ENCODE measurements at regions not wholly inside any gene's neighbourhood (a gene's known extent, or its start where the extent isn't known, plus 50 kb on each side); places are given as distances from the start of the nearest gene placed in this dataset.

DNA sequence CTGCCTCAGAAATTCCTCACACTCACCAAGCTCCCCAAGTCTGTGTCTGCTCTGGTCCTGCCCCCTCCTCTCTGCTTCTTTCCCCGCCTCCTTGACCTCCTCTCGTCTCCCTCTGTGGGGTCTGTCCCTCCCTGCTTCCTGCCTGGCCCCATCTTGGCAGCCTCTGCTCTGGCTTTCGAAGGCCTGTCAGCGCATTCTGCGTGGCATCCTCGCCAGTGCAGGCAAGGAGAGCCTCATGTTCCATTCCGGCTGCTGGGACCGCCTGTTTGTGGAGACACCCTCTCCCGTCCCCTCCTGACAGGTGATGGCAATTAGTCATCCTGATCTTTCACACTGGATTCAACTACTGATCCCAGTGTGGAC is 51.7 kb upstream of the COL13A1 start:
- H3K27ac ChIP-seq, result no peak overlapping the region
- TF ChIP-seq, protein P1, sequence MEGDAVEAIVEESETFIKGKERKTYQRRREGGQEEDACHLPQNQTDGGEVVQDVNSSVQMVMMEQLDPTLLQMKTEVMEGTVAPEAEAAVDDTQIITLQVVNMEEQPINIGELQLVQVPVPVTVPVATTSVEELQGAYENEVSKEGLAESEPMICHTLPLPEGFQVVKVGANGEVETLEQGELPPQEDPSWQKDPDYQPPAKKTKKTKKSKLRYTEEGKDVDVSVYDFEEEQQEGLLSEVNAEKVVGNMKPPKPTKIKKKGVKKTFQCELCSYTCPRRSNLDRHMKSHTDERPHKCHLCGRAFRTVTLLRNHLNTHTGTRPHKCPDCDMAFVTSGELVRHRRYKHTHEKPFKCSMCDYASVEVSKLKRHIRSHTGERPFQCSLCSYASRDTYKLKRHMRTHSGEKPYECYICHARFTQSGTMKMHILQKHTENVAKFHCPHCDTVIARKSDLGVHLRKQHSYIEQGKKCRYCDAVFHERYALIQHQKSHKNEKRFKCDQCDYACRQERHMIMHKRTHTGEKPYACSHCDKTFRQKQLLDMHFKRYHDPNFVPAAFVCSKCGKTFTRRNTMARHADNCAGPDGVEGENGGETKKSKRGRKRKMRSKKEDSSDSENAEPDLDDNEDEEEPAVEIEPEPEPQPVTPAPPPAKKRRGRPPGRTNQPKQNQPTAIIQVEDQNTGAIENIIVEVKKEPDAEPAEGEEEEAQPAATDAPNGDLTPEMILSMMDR (conservative IDR thresholded peaks at IDR 0.05), result no peak

DNA sequence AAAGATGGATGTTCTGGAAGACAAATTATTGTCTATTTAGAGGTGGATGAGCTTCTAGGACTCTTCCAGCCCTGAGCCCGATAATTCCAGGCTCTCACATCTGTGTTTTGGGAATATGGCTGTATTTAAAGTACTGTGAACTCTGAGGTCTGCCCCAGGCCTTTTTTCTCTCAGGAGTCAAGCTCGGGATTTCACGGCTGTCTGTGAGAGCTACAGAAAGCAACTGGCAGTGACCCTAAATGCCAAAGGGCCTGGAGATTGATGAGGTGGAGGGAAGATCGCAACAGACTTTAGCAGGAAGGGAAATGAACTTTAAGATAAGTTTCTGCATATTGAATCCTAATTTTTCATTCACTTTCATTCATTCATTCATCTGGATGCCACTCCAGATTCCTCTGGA is 51.0 kb upstream of the COL13A1 start:
- H3K27ac ChIP-seq, result no peak overlapping the region

DNA sequence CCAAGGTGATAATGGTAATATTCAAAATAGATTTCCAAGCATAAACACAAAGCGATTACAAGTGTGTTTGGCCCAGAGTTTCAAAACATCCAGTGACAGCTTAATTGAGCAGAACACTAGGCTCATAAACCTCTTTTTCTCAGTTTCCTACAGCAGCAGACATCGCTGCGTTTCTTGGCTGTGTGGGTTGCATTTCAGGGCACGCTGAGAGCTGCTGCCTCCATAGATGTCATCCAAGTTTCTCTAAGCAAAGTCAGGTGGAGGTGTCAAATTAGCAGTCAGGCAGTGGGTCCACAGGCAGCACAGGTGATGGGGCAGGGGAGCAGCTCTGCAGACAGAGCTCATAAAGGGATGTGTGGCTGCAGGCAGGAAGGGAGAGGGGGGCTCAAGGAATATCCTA is 50.5 kb upstream of the COL13A1 start:
- TF ChIP-seq, protein P1 (conservative IDR thresholded peaks at IDR 0.05), result no peak
- no peak overlapping the region for H3K27ac ChIP-seq

More for the DNA sequence above, 51.0 kb upstream of the COL13A1 start:
- TF ChIP-seq, protein P1 (conservative IDR thresholded peaks at IDR 0.05), result no peak
